Caco-2 (cell line): ENCODE measurements at regions not wholly inside any gene's neighbourhood (a gene's known extent, or its start where the extent isn't known, plus 50 kb on each side); places are given as distances from the start of the nearest gene placed in this dataset.

Experiments used
- BruUV-seq: library from RNA; stranded (reverse); fragments of 400-500 nt; replicated peaks from 2 replicates; lab custom pipeline; 2021; lab: Mats Ljungman, UMichigan
- CTCF ChIA-PET: fragments of 300-600 bp; sonication (Branson Sonifier 250); formaldehyde crosslinking; loops from one replicate; lab custom pipeline; 2022; ENCODE audit warnings: antibody characterized with exemption; lab: Charles Lee
- POLR2A ChIA-PET: fragments of 300-600 bp; sonication (Branson Sonifier 250); formaldehyde crosslinking; loops from one replicate; lab custom pipeline; 2022; ENCODE audit warnings: antibody characterized with exemption; lab: Charles Lee
- DNase-seq, 2 experiments: peaks; one replicate each; pipeline versions ENCODE4 v3.0.0 to v3.0.0-alpha.2; 2020 to 2022
- H3K27me3 ChIP-seq: replicated peaks from 2 replicates; pipeline ENCODE4 v1.6.0; 2011; ENCODE audit warnings: low read length; ENCODE audit not compliant: control insufficient read depth, insufficient read depth
- H3K36me3 ChIP-seq: 2 replicates; pipeline ENCODE4 v1.5.1; 2011; ENCODE audit warnings: low read length; ENCODE audit not compliant: control insufficient read depth, insufficient read depth
- H3K4me1 ChIP-seq: fragments of 250-450 bp; sonication (Bioruptor Pico); 2 replicates; pipeline ENCODE4 v1.5.1; 2020; ENCODE audit warnings: mild to moderate bottlenecking
- H3K4me3 ChIP-seq: 2 replicates; pipeline ENCODE4 v1.5.1; 2011; ENCODE audit warnings: low read depth, mild to moderate bottlenecking, control low read depth, low read length
- H3K9me3 ChIP-seq: fragments of 250-450 bp; sonication (Bioruptor Pico); 2 replicates; pipeline ENCODE4 v1.5.1; 2020; ENCODE audit warnings: mild to moderate bottlenecking, moderate library complexity
- H3K27ac Mint-ChIP-seq: one replicate; pipeline ENCODE4 v1.8.0; 2022; ENCODE audit warnings: mixed read lengths; ENCODE audit not compliant: unreplicated experiment
- H3K27me3 Mint-ChIP-seq: one replicate; pipeline ENCODE4 v1.8.0; 2022; ENCODE audit warnings: mixed read lengths; ENCODE audit not compliant: insufficient read depth, unreplicated experiment
- H3K36me3 Mint-ChIP-seq: one replicate; pipeline ENCODE4 v1.8.0; 2022; ENCODE audit warnings: mild to moderate bottlenecking, mixed read lengths; ENCODE audit not compliant: insufficient read depth, unreplicated experiment
- H3K4me1 Mint-ChIP-seq: one replicate; pipeline ENCODE4 v1.8.0; 2022; ENCODE audit warnings: low read depth, mixed read lengths; ENCODE audit not compliant: unreplicated experiment
- H3K4me3 Mint-ChIP-seq: one replicate; pipeline ENCODE4 v1.8.0; 2022; ENCODE audit warnings: mild to moderate bottlenecking, moderate library complexity, mixed read lengths; ENCODE audit not compliant: unreplicated experiment
- H3K9me3 Mint-ChIP-seq: one replicate; pipeline ENCODE4 v1.8.0; 2022; ENCODE audit warnings: mixed read lengths; ENCODE audit not compliant: unreplicated experiment
- CTCF ChIP-seq, 2 experiments: fragments of 200-600 bp in 1 of 2; IDR thresholded peaks; 1 replicate in 1 of 2; 2 replicates in 1 of 2; pipeline versions ENCODE4 v1.5.1 to v1.8.0; 2011 to 2022; ENCODE audit warnings: antibody characterized with exemption in 1 of 2, control low read depth in 1 of 2, inconsistent platforms in 1 of 2, low read depth in 1 of 2, low read length in 1 of 2, mild to moderate bottlenecking in 1 of 2, moderate library complexity in 1 of 2; ENCODE audit not compliant: insufficient read depth in 1 of 2, severe bottlenecking in 1 of 2, unreplicated experiment in 1 of 2
- intact Hi-C: fragments of 100-400 bp; cut with micrococcal nuclease; formaldehyde crosslinking; loops from one replicate; pipeline ENCODE4 v1.10.0; 2022; ENCODE audit not compliant: unreplicated experiment

- peak; percentile 38 to 42 for DNase-seq
- TF ChIP-seq CTCF (IDR thresholded peaks at IDR 0.05; ENCODE audit: insufficient read depth in 1 of 2, low read depth in 1 of 2, low read length in 1 of 2, severe bottlenecking in 1 of 2, unreplicated experiment in 1 of 2) = no peak
- Histone ChIP-seq H3K36me3 (no peaks in the 10 kb centered on the region), H3K27me3 (no peaks in the 10 kb centered on the region; the same call in 1 of the 2 replicates), H3K4me3 (no peak overlapping the region), H3K9me3 (no peaks in the 10 kb centered on the region), H3K4me1 (0 out of 2 replicates have a peak, but pooled peaks cover 3% of the 10 kb centered on the region)
- H3K27ac Mint-ChIP-seq = no peak overlapping the region
- ChIA-PET CTCF (no interaction called here), POLR2A (no interaction called here)
- H3K27me3 Mint-ChIP-seq = no peaks in the 10 kb centered on the region
- no peaks in the 10 kb centered on the region for H3K9me3 Mint-ChIP-seq
- no peaks in the 10 kb centered on the region for H3K4me1 Mint-ChIP-seq
- no peaks in the 10 kb centered on the region for H3K36me3 Mint-ChIP-seq
- no TSS peak for BruUV-seq
- H3K4me3 Mint-ChIP-seq = no peak overlapping the region
- intact Hi-C loops = no loop called here
Measured at GRCh38 chr20:12835999-12836398, 172.8 kb upstream of the SPTLC3 start.

DNA sequence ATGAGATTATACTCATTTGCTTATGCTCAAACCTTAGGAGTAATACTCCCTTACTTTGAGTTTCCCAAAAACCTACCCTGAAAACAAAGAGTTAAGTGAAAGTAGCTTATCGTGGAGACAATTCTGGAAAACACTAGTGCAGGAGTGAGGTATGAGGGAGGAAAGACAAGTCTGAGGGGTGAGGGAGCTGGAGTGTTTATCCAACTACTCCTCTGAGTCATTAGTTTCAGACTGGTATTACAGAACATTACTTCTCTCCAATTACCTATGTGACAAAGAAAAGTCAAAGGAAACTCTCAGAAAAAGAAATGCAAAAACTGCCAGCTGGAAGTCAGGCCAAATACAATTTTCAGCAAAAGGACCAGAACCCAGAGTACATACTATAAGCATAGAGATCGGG lies 171.1 kb upstream of the SPTLC3 start:
- no peaks in the 10 kb centered on the region for H3K27me3 ChIP-seq
- POLR2A ChIA-PET = no interaction called here
- H3K4me3 Mint-ChIP-seq = no peak overlapping the region
- H3K4me3 ChIP-seq = no peak overlapping the region
- H3K9me3 ChIP-seq = no peaks in the 10 kb centered on the region
- CTCF ChIA-PET = no interaction called here
- intact Hi-C loops = no loop called here
- no peaks in the 10 kb centered on the region for H3K36me3 ChIP-seq
- no peak overlapping the region for H3K27ac Mint-ChIP-seq
- H3K36me3 Mint-ChIP-seq = no peaks in the 10 kb centered on the region
- no peaks in the 10 kb centered on the region for H3K9me3 Mint-ChIP-seq
- BruUV-seq = no TSS peak
- TF ChIP-seq CTCF (IDR thresholded peaks at IDR 0.05; ENCODE audit: insufficient read depth in 1 of 2, low read depth in 1 of 2, low read length in 1 of 2, severe bottlenecking in 1 of 2, unreplicated experiment in 1 of 2) = no peak
- 0 out of 2 replicates have a peak, but pooled peaks cover 3% of the 10 kb centered on the region for H3K4me1 ChIP-seq
- DNase-seq = no peak
- H3K4me1 Mint-ChIP-seq = no peaks in the 10 kb centered on the region
- H3K27me3 Mint-ChIP-seq = peaks cover 5% of the 10 kb centered on the region

DNA sequence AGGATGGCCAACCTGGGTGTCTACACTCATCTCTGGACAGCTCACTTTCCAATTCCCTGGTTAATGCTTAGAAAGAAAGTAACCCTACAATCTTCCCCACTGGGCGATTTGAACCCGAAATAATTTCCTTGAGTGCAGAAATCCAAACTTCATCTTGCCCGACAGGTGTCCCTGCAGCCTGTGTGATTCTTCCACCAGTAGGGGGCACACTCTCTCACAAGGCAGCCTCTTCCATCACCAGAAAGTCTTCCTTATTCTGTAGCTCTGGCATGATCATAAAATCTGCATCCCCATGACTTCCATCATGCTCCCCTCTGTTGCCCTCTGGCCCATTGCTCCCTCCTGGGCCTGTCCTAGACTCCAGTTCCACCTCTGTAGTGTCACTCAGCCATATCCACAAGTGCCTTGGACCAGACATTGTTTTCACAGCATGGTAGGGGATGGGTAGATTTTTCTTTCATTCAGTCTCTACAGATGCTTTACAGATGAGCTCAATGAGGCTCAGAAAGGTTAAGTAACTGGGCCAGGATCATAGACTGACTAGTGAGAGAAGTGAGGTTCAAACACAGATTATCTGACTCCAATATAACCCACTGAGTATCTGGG lies 170.4 kb upstream of the SPTLC3 start:
- H3K4me3 ChIP-seq = no peak overlapping the region
- H3K9me3 ChIP-seq = no peaks in the 10 kb centered on the region
- CTCF ChIA-PET = no interaction called here
- Mint-ChIP-seq H3K4me1 (no peaks in the 10 kb centered on the region), H3K4me3 (no peak overlapping the region), H3K36me3 (no peaks in the 10 kb centered on the region), H3K27me3 (peaks cover 6% of the 10 kb centered on the region), H3K27ac (no peak overlapping the region), H3K9me3 (no peaks in the 10 kb centered on the region)
- H3K27me3 ChIP-seq = no peaks in the 10 kb centered on the region
- intact Hi-C loops = no loop called here
- DNase-seq = no peak
- 0 out of 2 replicates have a peak, but pooled peaks cover 3% of the 10 kb centered on the region for H3K4me1 ChIP-seq
- POLR2A ChIA-PET = no interaction called here
- no TSS peak for BruUV-seq
- H3K36me3 ChIP-seq = no peaks in the 10 kb centered on the region
- TF ChIP-seq CTCF (IDR thresholded peaks at IDR 0.05; ENCODE audit: insufficient read depth in 1 of 2, low read depth in 1 of 2, low read length in 1 of 2, severe bottlenecking in 1 of 2, unreplicated experiment in 1 of 2) = peak; percentile 17 to 26
